ENCODE measurements at regions not wholly inside any gene's neighbourhood (a gene's known extent, or its start where the extent isn't known, plus 50 kb on each side); places are given as distances from the start of the nearest gene placed in this dataset.

DNA sequence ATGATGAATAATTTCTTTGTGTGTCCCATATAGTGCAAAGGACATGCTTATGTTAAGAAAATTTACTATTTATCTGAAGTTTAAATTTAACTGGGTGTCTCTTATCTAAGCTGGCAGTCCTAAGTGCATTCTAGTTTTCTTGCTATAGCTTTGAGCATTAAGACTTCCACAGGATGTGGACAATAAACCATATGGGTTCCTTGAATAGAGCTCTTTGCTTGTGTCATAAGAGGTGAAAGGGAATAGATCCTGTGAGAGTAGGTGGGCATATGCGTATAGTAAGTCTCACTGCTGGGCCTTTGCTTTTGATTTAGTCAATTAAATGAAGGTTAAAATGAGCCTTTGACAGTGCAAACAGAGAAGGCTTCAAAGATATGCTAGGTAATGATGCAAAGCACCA lies 223.4 kb upstream of the GYPA start:
- TF ChIP-seq KDM1A (IDR thresholded peaks at IDR 0.05): no peak
- TF ChIP-seq, protein P1, sequence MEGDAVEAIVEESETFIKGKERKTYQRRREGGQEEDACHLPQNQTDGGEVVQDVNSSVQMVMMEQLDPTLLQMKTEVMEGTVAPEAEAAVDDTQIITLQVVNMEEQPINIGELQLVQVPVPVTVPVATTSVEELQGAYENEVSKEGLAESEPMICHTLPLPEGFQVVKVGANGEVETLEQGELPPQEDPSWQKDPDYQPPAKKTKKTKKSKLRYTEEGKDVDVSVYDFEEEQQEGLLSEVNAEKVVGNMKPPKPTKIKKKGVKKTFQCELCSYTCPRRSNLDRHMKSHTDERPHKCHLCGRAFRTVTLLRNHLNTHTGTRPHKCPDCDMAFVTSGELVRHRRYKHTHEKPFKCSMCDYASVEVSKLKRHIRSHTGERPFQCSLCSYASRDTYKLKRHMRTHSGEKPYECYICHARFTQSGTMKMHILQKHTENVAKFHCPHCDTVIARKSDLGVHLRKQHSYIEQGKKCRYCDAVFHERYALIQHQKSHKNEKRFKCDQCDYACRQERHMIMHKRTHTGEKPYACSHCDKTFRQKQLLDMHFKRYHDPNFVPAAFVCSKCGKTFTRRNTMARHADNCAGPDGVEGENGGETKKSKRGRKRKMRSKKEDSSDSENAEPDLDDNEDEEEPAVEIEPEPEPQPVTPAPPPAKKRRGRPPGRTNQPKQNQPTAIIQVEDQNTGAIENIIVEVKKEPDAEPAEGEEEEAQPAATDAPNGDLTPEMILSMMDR (IDR thresholded peaks at IDR 0.05 in 2 of 3, conservative IDR thresholded peaks at IDR 0.05 in 1 of 3; ENCODE audit: insufficient read depth in 2 of 3, low read depth in 1 of 3, low read length in 3 of 3): no peak
- no peak for TF ChIP-seq SMC3 (conservative IDR thresholded peaks at IDR 0.05; ENCODE audit: insufficient read depth, low read depth, low read length)
- no peak for TF ChIP-seq GATA2 (CRISPR knock-in tag; IDR thresholded peaks at IDR 0.05)
